Esophagus (tissue), 2 donors: ENCODE measurements at regions not wholly inside any gene's neighbourhood (a gene's known extent, or its start where the extent isn't known, plus 50 kb on each side); places are given as distances from the start of the nearest gene placed in this dataset.
"Not testable (repeated sequence)": the region's sequence is repeated elsewhere in the genome, so short reads cannot be mapped to it uniquely, and the experiment has no call there.

Experiments
- H3K27ac ChIP-seq, 2 donors: one replicate each; pipeline ENCODE4 v1.5.1; 2013; ENCODE audit warnings: low read depth in 2 of 2, mild to moderate bottlenecking in 2 of 2, inconsistent platforms in 1 of 2, low read length in 1 of 2, moderate library complexity in 1 of 2
- H3K27me3 ChIP-seq, 2 donors: one replicate each; pipeline ENCODE4 v1.6.1; 2013; ENCODE audit warnings: low read length in 2 of 2, control low read depth in 1 of 2, mild to moderate bottlenecking in 1 of 2; ENCODE audit not compliant: insufficient read depth in 2 of 2, control insufficient read depth in 1 of 2
- H3K36me3 ChIP-seq, 2 donors: one replicate each; pipeline ENCODE4 v1.6.1; 2013; ENCODE audit warnings: low read length in 1 of 2; ENCODE audit not compliant: control insufficient read depth in 2 of 2, insufficient read depth in 2 of 2
- H3K4me1 ChIP-seq, 2 donors: one replicate each; pipeline ENCODE4 v1.6.1; 2013; ENCODE audit warnings: low read length in 1 of 2; ENCODE audit not compliant: control insufficient read depth in 2 of 2, insufficient read depth in 2 of 2
- H3K4me3 ChIP-seq, 2 donors: one replicate each; pipeline ENCODE4 v1.5.1; 2013; ENCODE audit warnings: low read length in 2 of 2, mild to moderate bottlenecking in 2 of 2, low read depth in 1 of 2, moderate library complexity in 1 of 2
- H3K9me3 ChIP-seq, 2 donors: one replicate each; pipeline ENCODE4 v1.6.1; 2013; ENCODE audit warnings: mild to moderate bottlenecking in 2 of 2, low read depth in 1 of 2, low read length in 1 of 2, moderate library complexity in 1 of 2; ENCODE audit not compliant: control insufficient read depth in 2 of 2, insufficient read depth in 1 of 2
- WGBS, 2 donors: extraction: QIAGEN DNeasy Blood & Tissue Kit; methylation state at CpG; one replicate each; pipeline ENCODE4 v1.1.7; 2013; 5-methylcytosine and 5-hydroxymethylcytosine counted together
- donor health status: healthy with polysubstance abuse.
- donor health status: Bipolar disorder and iron deficiency.

DNA sequence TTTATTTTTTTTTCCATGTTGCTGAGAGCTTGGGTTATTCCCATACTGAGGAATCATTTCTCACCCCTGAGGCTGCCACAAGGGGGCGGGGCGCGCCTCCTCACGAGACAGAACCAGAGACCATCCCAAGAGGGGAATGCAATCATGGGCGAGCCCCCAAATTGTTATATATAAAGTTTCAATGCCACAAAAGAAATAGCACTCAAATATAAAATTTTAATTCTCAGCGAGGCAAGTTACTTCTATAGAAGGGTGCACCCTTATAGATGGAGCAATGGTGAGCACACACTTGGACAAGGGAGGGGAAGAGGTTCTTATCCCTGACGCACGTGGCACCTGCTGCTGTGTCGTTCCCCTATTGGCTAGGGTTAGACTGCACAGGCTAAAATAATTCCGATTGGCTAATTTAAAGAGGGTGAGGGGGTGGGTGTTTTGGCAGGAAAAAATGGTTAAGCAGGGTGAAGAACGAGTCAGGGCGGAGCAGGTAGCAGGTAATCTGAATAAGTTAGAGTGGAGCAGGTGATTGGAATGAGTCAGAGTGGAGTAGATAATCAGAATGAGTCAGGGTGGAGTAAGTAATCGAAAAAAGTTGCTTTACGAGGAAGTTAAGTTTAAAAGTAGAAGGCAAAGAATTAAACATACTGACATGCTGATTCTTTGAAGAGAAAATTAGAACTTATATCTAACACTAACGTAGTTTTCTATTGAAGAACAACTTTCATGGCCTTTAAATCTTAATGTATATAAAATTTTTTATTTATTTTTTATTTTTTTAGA, 177.5 kb downstream of the MTCL1 start:
- Histone ChIP-seq H3K27me3 (no peaks in the 10 kb centered on the region), H3K4me1 (no peaks in the 10 kb centered on the region), H3K36me3 (no peaks in the 10 kb centered on the region), H3K27ac (no peak overlapping the region), H3K4me3 (no peak overlapping the region), H3K9me3 (no peaks in the 10 kb centered on the region)
- 68 to 69% methylated on average over 15 of the region's 15 CpGs for WGBS, 2 donors

DNA sequence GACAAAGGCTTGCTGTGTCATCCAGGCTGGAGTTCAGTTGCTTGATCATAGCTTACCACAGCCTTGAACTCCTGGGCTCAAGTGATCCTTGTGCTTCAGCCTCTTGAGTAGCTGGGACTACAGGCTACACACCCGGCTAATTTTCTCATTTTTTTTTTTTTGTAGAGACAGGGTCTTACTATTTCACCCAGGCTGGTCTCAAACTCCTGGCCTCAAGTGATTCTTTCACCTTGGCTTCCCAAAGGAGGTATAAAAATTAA, 178.0 kb downstream of the MTCL1 start:
- Histone ChIP-seq H3K36me3 (no peaks in the 10 kb centered on the region), H3K27me3 (no peaks in the 10 kb centered on the region), H3K4me1 (no peaks in the 10 kb centered on the region), H3K9me3 (no peaks in the 10 kb centered on the region), H3K27ac (no peak overlapping the region), H3K4me3 (no peak overlapping the region)
- WGBS, 2 donors: 96 to 97% methylated on average over 1 of the region's 1 CpG

DNA sequence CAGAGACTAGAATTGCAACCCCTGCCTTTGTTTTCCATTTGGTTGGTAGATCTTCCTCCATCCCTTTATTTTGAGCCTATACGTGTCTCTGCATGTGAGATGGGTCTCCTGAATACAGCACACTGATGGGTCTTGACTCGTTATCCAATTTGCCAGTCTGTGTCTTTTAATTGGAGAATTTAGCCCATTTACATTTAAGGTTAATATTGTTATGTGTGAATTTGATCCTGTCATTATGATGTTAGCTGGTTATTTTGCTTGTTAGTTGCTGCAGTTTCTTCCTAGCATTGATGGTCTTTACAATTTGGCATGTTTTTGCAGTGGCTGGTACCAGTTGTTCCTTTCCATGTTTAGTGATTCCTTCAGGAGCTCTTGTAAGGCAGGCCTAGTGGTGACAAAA, 182.5 kb downstream of the MTCL1 start:
- H3K27me3 ChIP-seq, H3K9me3 ChIP-seq, H3K36me3 ChIP-seq, H3K27ac ChIP-seq, H3K4me3 ChIP-seq, H3K4me1 ChIP-seq: not testable (repeated sequence)
- 92 to 94% methylated on average over 2 of the region's 2 CpGs for WGBS, 2 donors

DNA sequence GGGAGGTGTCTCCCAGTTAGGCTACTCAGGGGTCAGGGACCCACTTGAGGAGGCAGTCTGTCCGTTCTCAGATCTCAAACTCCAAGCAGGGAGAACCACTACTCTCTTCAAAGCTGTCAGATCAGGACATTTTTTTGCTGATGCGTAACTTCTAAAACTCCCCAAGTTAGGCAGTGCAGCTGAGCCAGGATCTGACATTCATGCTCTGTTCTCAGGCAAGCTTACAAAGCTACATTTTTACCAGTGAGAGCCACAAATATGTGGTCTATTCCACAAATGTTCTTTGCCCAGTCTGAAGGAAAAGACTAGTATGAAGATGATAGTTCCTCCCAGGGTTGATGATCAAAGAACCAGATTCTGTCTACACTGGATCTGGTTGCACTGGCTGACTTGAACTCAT, 184.1 kb downstream of the MTCL1 start:
- no peak overlapping the region for H3K4me3 ChIP-seq

DNA sequence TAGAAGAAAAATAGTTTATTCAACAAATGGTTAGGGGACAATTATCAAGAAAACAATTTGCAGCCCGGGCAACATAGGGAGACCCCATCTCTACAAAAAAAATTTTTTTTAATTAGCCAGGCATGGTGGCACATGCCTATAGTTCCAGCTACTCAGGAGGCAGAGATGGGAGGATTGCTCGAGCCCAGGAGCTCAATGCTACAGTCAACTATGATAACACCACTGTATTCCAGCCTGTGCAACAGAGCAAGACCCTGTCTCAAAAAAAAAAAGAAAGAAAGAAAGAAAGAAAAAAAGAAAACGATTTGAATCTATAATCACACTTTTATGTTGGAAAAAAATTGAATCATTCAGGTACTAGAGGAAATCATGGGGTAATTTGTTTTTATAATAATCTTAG, 185.1 kb downstream of the MTCL1 start:
- H3K36me3 ChIP-seq, H3K27ac ChIP-seq, H3K27me3 ChIP-seq, H3K4me1 ChIP-seq, H3K9me3 ChIP-seq, H3K4me3 ChIP-seq: not testable (repeated sequence)
- WGBS, 2 donors: 57 to 68% methylated on average over 3 of the region's 3 CpGs

More for the DNA sequence above, 184.1 kb downstream of the MTCL1 start:
- WGBS, 2 donors: 84 to 85% methylated on average over 2 of the region's 2 CpGs
- H3K4me1 ChIP-seq: no peaks in the 10 kb centered on the region
- no peak overlapping the region for H3K27ac ChIP-seq
- H3K36me3 ChIP-seq: no peaks in the 10 kb centered on the region
- H3K9me3 ChIP-seq: no peaks in the 10 kb centered on the region
- H3K27me3 ChIP-seq: no peaks in the 10 kb centered on the region

DNA sequence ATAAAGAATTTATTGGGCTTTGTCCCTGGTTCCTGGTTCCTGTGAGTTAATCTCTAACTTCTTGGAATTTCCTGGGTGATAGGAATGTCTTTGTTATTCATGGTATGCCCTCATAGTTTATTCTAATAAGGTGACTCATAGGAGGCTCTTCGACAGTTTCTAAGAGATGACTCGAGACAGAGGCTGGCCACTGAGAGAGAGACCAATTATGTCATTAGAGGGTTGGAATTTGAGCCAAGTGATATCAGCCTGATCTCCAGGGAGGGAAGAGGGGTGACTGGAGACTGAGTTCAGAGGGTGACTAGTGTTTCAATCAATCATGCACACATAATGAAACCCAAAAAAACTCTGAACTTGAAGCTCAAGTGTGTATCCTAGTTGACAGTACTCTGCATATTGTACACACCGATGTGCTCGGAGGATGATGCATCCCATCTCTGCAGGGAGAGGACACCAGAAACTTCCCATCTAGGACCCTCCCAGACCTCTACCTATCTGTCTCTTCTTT, 185.7 kb downstream of the MTCL1 start:
- no peaks in the 10 kb centered on the region for H3K4me1 ChIP-seq
- H3K27me3 ChIP-seq: no peaks in the 10 kb centered on the region
- peaks cover 0 to 2% of the 10 kb centered on the region in 2 donors for H3K9me3 ChIP-seq
- no peak overlapping the region for H3K4me3 ChIP-seq
- H3K36me3 ChIP-seq: no peaks in the 10 kb centered on the region
- H3K27ac ChIP-seq: no peak overlapping the region
- WGBS, 2 donors: 34 to 42% methylated on average over 4 of the region's 4 CpGs

DNA sequence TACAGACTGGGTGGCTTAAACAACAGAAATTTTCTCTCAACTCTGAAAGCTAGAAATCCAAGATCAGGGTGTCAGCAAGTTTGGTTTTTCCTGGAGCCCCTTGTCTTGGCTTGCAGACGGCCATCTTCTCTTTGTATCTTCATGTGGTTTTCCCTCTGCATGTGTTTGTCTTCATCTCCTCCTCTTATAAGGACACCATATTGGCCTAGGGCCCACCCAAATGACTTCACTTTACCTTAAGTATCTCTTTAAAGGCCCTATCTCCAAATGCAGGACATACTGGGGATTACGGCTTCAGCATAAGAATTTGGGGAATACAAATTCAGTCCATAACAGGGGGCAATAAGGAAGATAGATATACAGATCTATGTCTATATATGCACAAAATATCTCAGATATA, 187.9 kb downstream of the MTCL1 start:
- Histone ChIP-seq H3K27me3 (no peaks in the 10 kb centered on the region), H3K27ac (no peak overlapping the region), H3K4me1 (no peaks in the 10 kb centered on the region), H3K36me3 (no peaks in the 10 kb centered on the region), H3K9me3 (peaks cover 0 to 5% of the 10 kb centered on the region in 2 donors), H3K4me3 (no peak overlapping the region)
- whole genome bisulfite sequencing, 2 donors: 92% methylated on average over 2 of the region's 2 CpGs

DNA sequence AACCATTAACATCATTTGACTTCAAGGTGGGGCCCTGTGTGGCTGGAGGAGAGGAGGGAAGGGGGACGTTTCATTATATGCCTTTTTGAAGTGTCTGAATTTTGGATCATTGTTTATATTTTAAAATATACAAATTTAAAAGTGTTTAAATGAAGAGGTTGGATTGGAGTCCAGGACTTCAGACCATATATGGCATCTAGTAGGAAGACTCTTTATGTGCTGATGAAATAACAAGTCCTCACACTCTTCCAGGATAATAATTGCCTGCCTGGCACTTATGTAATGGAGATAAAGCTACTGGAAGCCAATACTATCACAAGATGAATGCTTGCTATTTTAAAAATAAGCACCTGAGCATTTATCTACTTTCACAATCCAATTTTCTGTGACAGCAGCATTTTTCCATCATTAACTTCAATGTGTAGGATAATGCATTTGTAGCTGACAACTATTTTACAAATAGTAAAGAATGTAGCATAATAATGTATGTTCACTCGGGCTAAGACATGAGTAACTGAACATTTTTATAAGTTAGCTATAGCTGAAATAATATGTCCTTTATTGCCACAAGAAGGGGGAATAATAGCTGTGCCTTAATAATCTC, 188.4 kb downstream of the MTCL1 start:
- Histone ChIP-seq H3K4me1 (no peaks in the 10 kb centered on the region), H3K9me3 (peaks cover 0 to 5% of the 10 kb centered on the region in 2 donors), H3K36me3 (no peaks in the 10 kb centered on the region), H3K4me3 (no peak overlapping the region), H3K27me3 (no peaks in the 10 kb centered on the region), H3K27ac (no peak overlapping the region)
- WGBS, 2 donors: 71 to 77% methylated on average over 2 of the region's 2 CpGs

DNA sequence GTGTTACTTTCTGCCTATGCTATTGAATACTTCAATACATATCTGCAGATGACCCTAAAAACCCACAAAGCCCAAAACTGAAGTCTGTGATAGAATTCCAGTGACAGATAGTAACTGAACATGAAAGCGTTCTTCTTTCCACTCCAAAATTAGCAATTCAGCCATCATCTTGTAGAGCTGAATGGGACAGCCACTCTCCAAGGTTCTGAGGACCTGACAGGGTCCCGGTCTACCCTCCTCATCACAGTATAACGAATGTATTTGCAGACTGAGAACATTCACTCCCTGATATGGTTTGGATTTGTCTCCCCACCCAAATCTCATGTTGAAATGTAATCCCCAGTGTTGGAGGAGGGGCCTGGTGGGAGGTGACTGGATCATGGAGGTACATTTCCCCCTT, 189.5 kb downstream of the MTCL1 start:
- Histone ChIP-seq H3K36me3 (no peaks in the 10 kb centered on the region), H3K4me3 (no peak overlapping the region), H3K4me1 (no peaks in the 10 kb centered on the region), H3K27me3 (no peaks in the 10 kb centered on the region), H3K9me3 (peaks cover 0 to 5% of the 10 kb centered on the region in 2 donors), H3K27ac (no peak overlapping the region)
- WGBS, 2 donors: 87 to 91% methylated on average over 3 of the region's 3 CpGs

DNA sequence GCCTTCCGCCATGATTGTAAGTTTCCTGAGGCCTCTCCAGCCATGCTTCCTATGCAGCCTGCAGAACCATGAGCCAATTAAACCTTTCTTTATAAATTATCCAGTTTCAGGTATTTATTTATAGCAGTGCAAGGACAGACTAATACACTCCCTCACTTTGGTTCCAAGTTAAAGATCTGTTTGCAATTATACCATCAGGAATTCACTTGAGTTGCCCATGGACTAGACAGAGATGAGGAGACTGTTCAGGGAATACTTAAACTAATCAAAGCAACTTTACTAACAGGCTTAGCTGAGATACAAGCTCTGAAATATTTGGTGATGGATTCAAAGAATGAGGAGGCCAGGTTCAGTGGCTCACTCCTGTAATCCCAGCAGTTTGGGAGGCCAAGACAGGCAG, 190.0 kb downstream of the MTCL1 start:
- H3K4me3 ChIP-seq: no peak overlapping the region
- 95 to 97% methylated on average over 1 of the region's 1 CpG for WGBS, 2 donors

More for the DNA sequence above, 190.0 kb downstream of the MTCL1 start:
- H3K27me3 ChIP-seq: no peaks in the 10 kb centered on the region
- H3K36me3 ChIP-seq: no peaks in the 10 kb centered on the region
- H3K9me3 ChIP-seq: peaks cover 0 to 5% of the 10 kb centered on the region in 2 donors
- H3K4me1 ChIP-seq: no peaks in the 10 kb centered on the region
- H3K27ac ChIP-seq: no peak overlapping the region
